Kidney (tissue), 13 donors: ENCODE measurements at regions not wholly inside any gene's neighbourhood (a gene's known extent, or its start where the extent isn't known, plus 50 kb on each side); places are given as distances from the start of the nearest gene placed in this dataset.

Experiments used
- DNase-seq, 5 donors: peaks; one replicate each; pipeline ENCODE4 v3.0.0-alpha.2; 2013 to 2020
- FAIRE-seq: peaks from 2 replicates; lab custom pipeline; 2012; peaks lifted over from hg19 to GRCh38; lab: Jason Lieb, UNC
- H3K27ac ChIP-seq, 2 donors: one replicate each; pipeline ENCODE4 v1.7.0; 2013; ENCODE audit warnings: low read depth in 2 of 2, low read length in 2 of 2, inconsistent platforms in 1 of 2
- H3K27me3 ChIP-seq: one replicate; pipeline ENCODE4 v1.7.1; 2013; ENCODE audit warnings: low read length, inconsistent platforms; ENCODE audit not compliant: control insufficient read depth, insufficient read depth
- H3K36me3 ChIP-seq, 3 donors: one replicate each; pipeline versions ENCODE4 v1.7.0 to v1.7.1; 2013; ENCODE audit warnings: low read length in 3 of 3, control low read depth in 1 of 3, inconsistent platforms in 1 of 3; ENCODE audit not compliant: insufficient read depth in 3 of 3, control insufficient read depth in 2 of 3
- H3K4me1 ChIP-seq, 3 donors: one replicate each; pipeline versions ENCODE4 v1.7.0 to v1.7.1; 2013; ENCODE audit warnings: low read length in 3 of 3, inconsistent platforms in 1 of 3, low read depth in 1 of 3; ENCODE audit not compliant: control insufficient read depth in 2 of 3, insufficient read depth in 2 of 3
- H3K4me3 ChIP-seq, 3 donors: one replicate each; pipeline versions ENCODE4 v1.7.0 to v1.8.1; 2013; ENCODE audit warnings: low read length in 3 of 3, control low read depth in 1 of 3, inconsistent platforms in 1 of 3
- H3K9ac ChIP-seq, 3 donors: one replicate each; pipeline versions ENCODE4 v1.7.0 to v1.7.1; 2013; ENCODE audit warnings: low read length in 3 of 3, control low read depth in 1 of 3, inconsistent platforms in 1 of 3
- H3K9me3 ChIP-seq, 3 donors: one replicate each; pipeline versions ENCODE4 v1.7.0 to v1.7.1; 2013; ENCODE audit warnings: low read length in 3 of 3, control low read depth in 1 of 3, inconsistent platforms in 1 of 3; ENCODE audit not compliant: control insufficient read depth in 2 of 3, insufficient read depth in 1 of 3
- CTCF ChIP-seq: IDR thresholded peaks from 3 replicates; pipeline ENCODE4 v1.5.1; 2012; ENCODE audit warnings: mild to moderate bottlenecking, moderate library complexity, borderline replicate concordance; ENCODE audit not compliant: insufficient read depth; ENCODE audit errors: extremely low read depth
- intact Hi-C: fragments of 100-400 bp; cut with DNase I; formaldehyde crosslinking; loops from one replicate; pipeline ENCODE4 v1.11.1; 2022
- donor health status: control.
- donor health status: control.
- donor health status: control.
- donor health status: control.
- donor health status: control.
- donor health status: DM: yes; HTN: yes; CAD: no.
- donor health status: Normal renal cell carcinoma (clear cell type).

DNA sequence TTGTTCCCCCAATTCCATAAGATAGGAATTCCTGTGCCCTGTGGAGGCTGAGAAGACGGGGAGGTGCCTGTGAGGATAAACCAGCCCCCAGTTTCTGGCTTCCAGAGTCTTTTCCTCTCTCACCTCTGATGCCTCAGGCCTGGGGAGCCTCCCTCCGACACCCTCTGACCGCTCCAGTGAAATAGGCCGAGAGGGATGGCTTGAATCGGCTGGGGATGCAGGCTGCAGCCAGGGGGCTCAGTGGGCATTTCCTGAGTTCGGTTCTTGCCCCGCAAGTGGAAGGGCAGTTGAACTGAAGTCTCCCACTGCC is 339.4 kb downstream of the SEC14L1 start:
- intact Hi-C loops = no loop called here
- H3K36me3 ChIP-seq = peaks cover 3 to 9% (median 5%) of the 10 kb centered on the region in 3 donors
- H3K4me1 ChIP-seq = peaks cover 0 to 25% (median 4%) of the 10 kb centered on the region in 3 donors
- H3K4me3 ChIP-seq = no peak overlapping the region
- H3K27me3 ChIP-seq = no peaks in the 10 kb centered on the region
- H3K9me3 ChIP-seq = no peaks in the 10 kb centered on the region
- no peak for FAIRE-seq
- no peak for DNase-seq
- H3K9ac ChIP-seq = no peak overlapping the region
- no peak for TF ChIP-seq CTCF
- H3K27ac ChIP-seq = no peak overlapping the region

DNA sequence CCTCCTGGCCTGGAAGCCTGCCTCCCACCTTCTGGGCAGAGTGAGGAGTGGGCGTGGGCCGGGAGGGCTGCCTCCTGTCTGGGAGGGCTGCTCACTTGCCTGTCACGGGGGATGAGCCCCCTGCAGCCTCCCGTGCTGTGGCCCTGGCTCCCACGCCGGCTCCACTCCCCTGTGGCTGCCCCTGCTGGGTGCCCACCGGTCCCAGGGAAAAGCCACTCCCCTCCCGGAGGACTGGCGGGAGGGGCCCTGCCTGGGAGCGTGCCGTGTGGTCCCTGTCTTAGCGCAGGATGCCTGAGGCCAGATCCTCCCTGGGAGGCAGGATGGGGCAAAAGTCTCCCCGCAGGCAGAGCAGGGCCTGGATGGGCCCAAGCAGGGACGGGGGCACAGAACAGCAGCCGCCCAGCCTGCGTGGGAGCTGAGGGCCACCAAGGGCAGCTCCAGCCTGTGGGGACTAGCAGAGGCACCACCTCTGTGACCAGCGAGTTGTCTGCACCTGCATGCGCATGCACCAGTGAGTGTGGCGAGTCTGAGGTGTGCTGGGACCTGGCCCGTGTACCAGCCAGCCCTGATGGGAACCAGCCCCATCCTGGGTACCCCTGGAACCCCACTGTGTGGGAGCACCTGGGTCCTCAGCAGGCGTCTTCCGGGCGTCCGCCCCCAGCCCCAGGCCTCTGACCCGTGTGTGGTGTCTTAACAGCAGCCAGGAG is 339.9 kb downstream of the SEC14L1 start:
- H3K9ac ChIP-seq = no peak overlapping the region
- H3K27ac ChIP-seq = no peak overlapping the region
- H3K36me3 ChIP-seq = peaks cover 3 to 9% (median 5%) of the 10 kb centered on the region in 3 donors
- H3K9me3 ChIP-seq = no peaks in the 10 kb centered on the region
- no peak for TF ChIP-seq CTCF
- intact Hi-C loops = no loop called here
- FAIRE-seq = no peak
- no peaks in the 10 kb centered on the region for H3K27me3 ChIP-seq
- H3K4me3 ChIP-seq = no peak overlapping the region
- H3K4me1 ChIP-seq = peaks cover 0 to 21% (median 4%) of the 10 kb centered on the region in 3 donors
- peak in 1 of 5 donors; percentile 74 for DNase-seq

- H3K9ac ChIP-seq = no peak overlapping the region
- H3K4me3 ChIP-seq = no peak overlapping the region
- no peak overlapping the region for H3K27ac ChIP-seq
- peak in 1 of 5 donors; percentile 70 for DNase-seq
- peaks cover 0 to 11% (median 4%) of the 10 kb centered on the region in 3 donors for H3K4me1 ChIP-seq
- H3K9me3 ChIP-seq = no peaks in the 10 kb centered on the region
- H3K27me3 ChIP-seq = no peaks in the 10 kb centered on the region
- TF ChIP-seq CTCF = no peak
- FAIRE-seq = no peak
- intact Hi-C loops = no loop called here
- H3K36me3 ChIP-seq = peaks cover 3 to 9% (median 7%) of the 10 kb centered on the region in 3 donors
Measured at GRCh38 chr17:77481476-77482374, 341.0 kb downstream of the SEC14L1 start.
